ENCODE measurements at regions not wholly inside any gene's neighbourhood (a gene's known extent, or its start where the extent isn't known, plus 50 kb on each side); places are given as distances from the start of the nearest gene placed in this dataset.

GRCh38 chr10:24784923-24785322, 61.2 kb upstream of the ARHGAP21 start:
- no peak for DNase-seq
- H3K14ac ChIP-seq (replicated peaks; ENCODE audit: low read depth, low read length), result no peak overlapping the region
- dilution Hi-C loops (cut with HindIII; ENCODE audit: low sequenced_read_pairs, unreplicated experiment) (no loop called here), in situ Hi-C loops (cut with MboI; ENCODE audit: low sequenced_read_pairs) (no loop called here), intact Hi-C loops (cut with micrococcal nuclease) (no loop called here)
- no peak overlapping the region for H3K4ac ChIP-seq (ENCODE audit: low read depth, low read length)
- H4K20me1 ChIP-seq (ENCODE audit: insufficient read depth, low read length), result no peaks in the 10 kb centered on the region
- H3K27ac ChIP-seq (ENCODE audit: insufficient read depth, low read length), result no peak overlapping the region
- H3K18ac ChIP-seq (ENCODE audit: low read depth, low read length), result no peak overlapping the region
- H4K91ac ChIP-seq (ENCODE audit: insufficient read depth, low read depth, low read length), result no peak overlapping the region
- H3K56ac ChIP-seq (ENCODE audit: extremely low read depth, insufficient read depth, low read length), result no peak overlapping the region
- no peak overlapping the region for H4K8ac ChIP-seq (ENCODE audit: low read depth in 2 of 2, low read length in 2 of 2)
- no peaks in the 10 kb centered on the region for H3K9me3 ChIP-seq (ENCODE audit: control insufficient read depth, insufficient read depth, low read length)
- H2BK120ac ChIP-seq (ENCODE audit: low read depth, low read length), result no peak overlapping the region
- H3K4me1 ChIP-seq (ENCODE audit: control insufficient read depth, insufficient read depth, low read length), result no peaks in the 10 kb centered on the region
- no peaks in the 10 kb centered on the region for H3K27me3 ChIP-seq (ENCODE audit: control insufficient read depth, insufficient read depth, low read length)
- POLR2A ChIA-PET (ENCODE audit: unreplicated experiment), result no interaction called here
- H3K79me1 ChIP-seq (ENCODE audit: low read depth in 1 of 2, low read length in 2 of 2), result no peaks in the 10 kb centered on the region
- no peak overlapping the region for H2BK20ac ChIP-seq (ENCODE audit: low read depth, low read length)
- 65% methylated on average over 4 of the region's 6 CpGs; no CpG with 5 or more reads in 1 of the 2 experiments for WGBS, 2 experiments (ENCODE audit: extremely low coverage in 2 of 2, insufficient read length in 1 of 2)
- no peak overlapping the region for H3K9ac ChIP-seq (ENCODE audit: low read depth, low read length)
- no peaks in the 10 kb centered on the region for H3K9me1 ChIP-seq (ENCODE audit: insufficient read depth, low read length)
- no peak overlapping the region for H2AK9ac ChIP-seq (replicated peaks; ENCODE audit: low read depth, low read length, poor library complexity)
- no peak for TF ChIP-seq POLR2A (IDR thresholded peaks at IDR 0.05; ENCODE audit: low read depth, low read length)
- no peak for TF ChIP-seq MXI1 (IDR thresholded peaks at IDR 0.05; ENCODE audit: borderline replicate concordance, low read depth, low read length)
- no peak for TF ChIP-seq NFE2L2 (IDR thresholded peaks at IDR 0.05; ENCODE audit: low read depth, low read length)
- no peak for TF ChIP-seq CTCF (conservative IDR thresholded peaks at IDR 0.05; ENCODE audit: low read depth, low read length)
- TF ChIP-seq RFX5 (IDR thresholded peaks at IDR 0.05; ENCODE audit: low read depth, low read length), result no peak
- TF ChIP-seq MAFK (IDR thresholded peaks at IDR 0.05; ENCODE audit: low read depth, low read length), result no peak
- no peak for TF ChIP-seq CHD1 (IDR thresholded peaks at IDR 0.05; ENCODE audit: low read depth, low read length)
- TF ChIP-seq RAD21 (IDR thresholded peaks at IDR 0.05; ENCODE audit: low read length), result no peak
- no peak for TF ChIP-seq RCOR1 (IDR thresholded peaks at IDR 0.05; ENCODE audit: insufficient replicate concordance, low read length)
- TF ChIP-seq CEBPB (IDR thresholded peaks at IDR 0.05; ENCODE audit: low read depth, low read length), result no peak
- TF ChIP-seq FOS (IDR thresholded peaks at IDR 0.05; ENCODE audit: low read depth, low read length), result no peak
- no peak for TF ChIP-seq SMC3 (IDR thresholded peaks at IDR 0.05; ENCODE audit: low read depth, low read length)
- no peak for TF ChIP-seq ELK1 (IDR thresholded peaks at IDR 0.05; ENCODE audit: borderline replicate concordance, low read depth, low read length)
- no peak for TF ChIP-seq USF2 (IDR thresholded peaks at IDR 0.05; ENCODE audit: low read depth, low read length)
- no peak for TF ChIP-seq BHLHE40 (IDR thresholded peaks at IDR 0.05; ENCODE audit: low read depth, low read length)
- TF ChIP-seq MAZ (IDR thresholded peaks at IDR 0.05; ENCODE audit: borderline replicate concordance, low read depth, low read length), result no peak
- CTCF ChIA-PET, result interaction anchor here (1.4 kb wide), 1 partner anchor 10 kb away, joined by 3 read pairs; no protein-coding TSS in a partner anchor
- no peak overlapping the region for H3K4me2 ChIP-seq (ENCODE audit: low read depth, low read length)
- no peaks in the 10 kb centered on the region for H3K36me3 ChIP-seq (ENCODE audit: control insufficient read depth, insufficient read depth, low read length)
- H2AFZ ChIP-seq (replicated peaks; ENCODE audit: low read length, poor library complexity), result peak overlapping the region; percentile 43
- H4K5ac ChIP-seq (ENCODE audit: low read depth, low read length), result no peak overlapping the region
- H3K23ac ChIP-seq (ENCODE audit: low read depth, low read length), result no peak overlapping the region
- H2BK5ac ChIP-seq (ENCODE audit: low read depth, low read length, poor library complexity, severe bottlenecking), result no peak overlapping the region
- ATAC-seq (ENCODE audit: low read depth), result no peak
- H2BK15ac ChIP-seq (ENCODE audit: low read depth, low read length), result no peak overlapping the region
- BruUV-seq (replicated peaks), result no TSS peak
- H3K4me3 ChIP-seq (ENCODE audit: insufficient read depth, low read depth, low read length), result no peak overlapping the region
- no peak overlapping the region for H2AK5ac ChIP-seq (ENCODE audit: low read depth, low read length)

All from IMR-90 (cell line).